Lower lobe of right lung (tissue), 2 donors: ENCODE measurements at regions not wholly inside any gene's neighbourhood (a gene's known extent, or its start where the extent isn't known, plus 50 kb on each side); places are given as distances from the start of the nearest gene placed in this dataset.
"Not testable (repeated sequence)": the region's sequence is repeated elsewhere in the genome, so short reads cannot be mapped to it uniquely, and the experiment has no call there.

Source experiments
- ATAC-seq, 2 donors: fragments of 200-7000 bp; cut with Tn5 transposase; one replicate each; pipeline ENCODE4 v1.9.1; 2020 to 2022; ENCODE audit warnings: mild to moderate bottlenecking in 2 of 2, moderate library complexity in 2 of 2
- DNase-seq: peaks from one replicate; pipeline ENCODE4 v3.0.0-alpha.2; 2020
- H3K27ac ChIP-seq: fragments of 200-600 bp; one replicate; pipeline ENCODE4 v1.8.0; 2022
- H3K27me3 ChIP-seq: fragments of 200-600 bp; one replicate; pipeline ENCODE4 v1.8.0; 2022; ENCODE audit warnings: low read depth
- H3K36me3 ChIP-seq: fragments of 200-600 bp; one replicate; pipeline ENCODE4 v1.8.0; 2022; ENCODE audit warnings: mild to moderate bottlenecking
- H3K4me1 ChIP-seq: fragments of 200-600 bp; one replicate; pipeline ENCODE4 v1.8.0; 2022
- H3K4me3 ChIP-seq: fragments of 200-600 bp; one replicate; pipeline ENCODE4 v1.8.0; 2022; ENCODE audit warnings: mild to moderate bottlenecking
- H3K9me3 ChIP-seq: fragments of 200-600 bp; one replicate; pipeline ENCODE4 v1.8.0; 2022
- intact Hi-C: fragments of 100-400 bp; cut with DNase I; formaldehyde crosslinking; loops from one replicate; pipeline ENCODE4 v1.11.0; 2022
- TF ChIP-seq, protein P1 (sequence below): fragments of 200-600 bp; IDR thresholded peaks from one replicate; pipeline ENCODE4 v1.8.0; 2022; ENCODE audit warnings: antibody characterized with exemption, mild to moderate bottlenecking
- donor health status: DM: no; HTN: yes; CAD: no; lungs with severe emphysema.

- intact Hi-C loops, result no loop called here
- no peak overlapping the region for H3K27ac ChIP-seq
- no peaks in the 10 kb centered on the region for H3K36me3 ChIP-seq
- no peak overlapping the region for H3K4me3 ChIP-seq
- no peaks in the 10 kb centered on the region for H3K4me1 ChIP-seq
- DNase-seq, result no peak
- TF ChIP-seq, protein P1, sequence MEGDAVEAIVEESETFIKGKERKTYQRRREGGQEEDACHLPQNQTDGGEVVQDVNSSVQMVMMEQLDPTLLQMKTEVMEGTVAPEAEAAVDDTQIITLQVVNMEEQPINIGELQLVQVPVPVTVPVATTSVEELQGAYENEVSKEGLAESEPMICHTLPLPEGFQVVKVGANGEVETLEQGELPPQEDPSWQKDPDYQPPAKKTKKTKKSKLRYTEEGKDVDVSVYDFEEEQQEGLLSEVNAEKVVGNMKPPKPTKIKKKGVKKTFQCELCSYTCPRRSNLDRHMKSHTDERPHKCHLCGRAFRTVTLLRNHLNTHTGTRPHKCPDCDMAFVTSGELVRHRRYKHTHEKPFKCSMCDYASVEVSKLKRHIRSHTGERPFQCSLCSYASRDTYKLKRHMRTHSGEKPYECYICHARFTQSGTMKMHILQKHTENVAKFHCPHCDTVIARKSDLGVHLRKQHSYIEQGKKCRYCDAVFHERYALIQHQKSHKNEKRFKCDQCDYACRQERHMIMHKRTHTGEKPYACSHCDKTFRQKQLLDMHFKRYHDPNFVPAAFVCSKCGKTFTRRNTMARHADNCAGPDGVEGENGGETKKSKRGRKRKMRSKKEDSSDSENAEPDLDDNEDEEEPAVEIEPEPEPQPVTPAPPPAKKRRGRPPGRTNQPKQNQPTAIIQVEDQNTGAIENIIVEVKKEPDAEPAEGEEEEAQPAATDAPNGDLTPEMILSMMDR, result no peak
- peaks cover 3% of the 10 kb centered on the region for H3K27me3 ChIP-seq
- no peaks in the 10 kb centered on the region for H3K9me3 ChIP-seq
- no peak for ATAC-seq
These were observed 89.3 kb upstream of the SLIT3 start for GRCh38 chr5:169390265-169390664.

- ATAC-seq (no peak), DNase-seq (no peak)
- Histone ChIP-seq H3K4me3 (no peak overlapping the region), H3K36me3 (no peaks in the 10 kb centered on the region), H3K9me3 (no peaks in the 10 kb centered on the region), H3K27me3 (peaks cover 3% of the 10 kb centered on the region), H3K4me1 (no peaks in the 10 kb centered on the region), H3K27ac (no peak overlapping the region)
- TF ChIP-seq, protein P1, result no peak
- intact Hi-C loops, result no loop called here
These were observed 88.4 kb upstream of the SLIT3 start for GRCh38 chr5:169389318-169389717.

DNA sequence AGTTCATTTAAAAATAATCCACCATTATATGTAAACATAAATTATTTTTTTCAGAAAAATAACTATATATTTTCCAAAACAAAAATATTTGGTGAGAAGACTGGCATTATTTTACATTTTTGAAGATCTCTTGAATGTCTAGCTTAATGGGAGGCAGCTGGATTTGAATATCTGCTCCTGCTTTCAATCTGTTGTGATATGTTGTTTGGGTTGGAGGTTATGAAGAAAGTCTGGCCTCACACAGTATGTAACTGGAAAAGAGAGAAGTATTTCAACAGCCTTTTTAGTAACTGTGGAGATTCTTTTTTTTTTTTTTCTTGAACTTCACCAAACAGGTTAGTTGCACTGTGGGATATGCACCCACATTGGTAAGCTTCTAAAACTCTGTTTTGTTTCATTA lies 84.7 kb upstream of the SLIT3 start:
- H3K4me1 ChIP-seq, result no peaks in the 10 kb centered on the region
- TF ChIP-seq, protein P1, result no peak
- intact Hi-C loops, result no loop called here
- H3K4me3 ChIP-seq, result no peak overlapping the region
- H3K9me3 ChIP-seq, result no peaks in the 10 kb centered on the region
- no peak for ATAC-seq
- no peak overlapping the region for H3K27ac ChIP-seq
- peaks cover 3% of the 10 kb centered on the region for H3K27me3 ChIP-seq
- H3K36me3 ChIP-seq, result no peaks in the 10 kb centered on the region
- DNase-seq, result no peak

GRCh38 chr5:169384661-169385060 lies 83.7 kb upstream of the SLIT3 start:
- intact Hi-C loops, result no loop called here
- H3K9me3 ChIP-seq, result no peaks in the 10 kb centered on the region

GRCh38 chr5:169374761-169375160 lies 73.8 kb upstream of the SLIT3 start:
- no peaks in the 10 kb centered on the region for H3K9me3 ChIP-seq
- H3K36me3 ChIP-seq, result no peaks in the 10 kb centered on the region
- intact Hi-C loops, result no loop called here
- H3K27ac ChIP-seq, result no peak overlapping the region
- H3K27me3 ChIP-seq, result no peaks in the 10 kb centered on the region
- no peaks in the 10 kb centered on the region for H3K4me1 ChIP-seq
- DNase-seq (no peak), ATAC-seq (no peak)
- TF ChIP-seq, protein P1, result no peak
- no peak overlapping the region for H3K4me3 ChIP-seq

More at GRCh38 chr5:169384661-169385060, 83.7 kb upstream of the SLIT3 start:
- peaks cover 3% of the 10 kb centered on the region for H3K27me3 ChIP-seq
- H3K27ac ChIP-seq, result no peak overlapping the region
- no peak for DNase-seq
- ATAC-seq, result no peak
- no peaks in the 10 kb centered on the region for H3K4me1 ChIP-seq
- H3K36me3 ChIP-seq, result no peaks in the 10 kb centered on the region
- TF ChIP-seq, protein P1, result no peak
- no peak overlapping the region for H3K4me3 ChIP-seq

GRCh38 chr5:169374111-169374510 lies 73.2 kb upstream of the SLIT3 start:
- intact Hi-C loops, result no loop called here
- no peaks in the 10 kb centered on the region for H3K27me3 ChIP-seq

GRCh38 chr5:169371801-169372200 lies 70.9 kb upstream of the SLIT3 start:
- H3K27me3 ChIP-seq, DNase-seq, H3K36me3 ChIP-seq, H3K27ac ChIP-seq, H3K9me3 ChIP-seq, H3K4me1 ChIP-seq, ATAC-seq, H3K4me3 ChIP-seq, intact Hi-C loops: not testable (repeated sequence)

More at GRCh38 chr5:169374111-169374510, 73.2 kb upstream of the SLIT3 start:
- Histone ChIP-seq H3K4me1 (no peaks in the 10 kb centered on the region), H3K36me3 (no peaks in the 10 kb centered on the region), H3K4me3 (no peak overlapping the region), H3K27ac (no peak overlapping the region), H3K9me3 (no peaks in the 10 kb centered on the region)
- no peak for ATAC-seq
- DNase-seq, result no peak
- TF ChIP-seq, protein P1, result no peak
